HepG2 (cell line): ENCODE measurements at regions not wholly inside any gene's neighbourhood (a gene's known extent, or its start where the extent isn't known, plus 50 kb on each side); places are given as distances from the start of the nearest gene placed in this dataset.

Source experiments
- ATAC-seq: fragments of 200-7000 bp; cut with Tn5 transposase; 3 replicates; pipeline ENCODE4 v1.9.1; 2020; ENCODE audit warnings: mild to moderate bottlenecking, moderate library complexity
- BruUV-seq: library from RNA; stranded (reverse); fragments of 400-500 nt; replicated peaks from 2 replicates; lab custom pipeline; 2021; lab: Mats Ljungman, UMichigan
- CTCF ChIA-PET: fragments of 300-600 bp; formaldehyde crosslinking; extraction: SDS; loops from one replicate; lab custom pipeline; 2021; ENCODE audit warnings: low total read pairs, inconsistent platforms, low intra/inter-chr PET ratio; lab: Yijun Ruan, JAX
- POLR2A ChIA-PET: fragments of 350-600 bp; sonication (Branson Sonifier 250); formaldehyde crosslinking; loops from one replicate; lab custom pipeline; 2020; ENCODE audit warnings: antibody characterized with exemption, inconsistent platforms; lab: Yijun Ruan, JAX
- DNase-seq: peaks from one replicate; pipeline ENCODE4 v3.0.0-alpha.2; 2015; ENCODE audit warnings: low spot score
- FAIRE-seq: peaks from 3 replicates; lab custom pipeline; 2011; peaks lifted over from hg19 to GRCh38; lab: Jason Lieb, UNC
- H2AFZ ChIP-seq: one replicate; pipeline ENCODE4 v1.6.1; 2011; ENCODE audit warnings: low read length, inconsistent platforms
- H3K27ac ChIP-seq: fragments of 300-600 bp; 3 replicates; pipeline ENCODE4 v1.8.0; 2011; ENCODE audit warnings: mixed run types, mild to moderate bottlenecking, mixed read lengths, low read length, inconsistent platforms; ENCODE audit not compliant: insufficient read depth; ENCODE audit errors: extremely low read length
- H3K27me3 ChIP-seq, 2 experiments: fragments of 200-600 bp in 1 of 2; 2 replicates in 1 of 2; 3 replicates in 1 of 2; pipeline versions ENCODE4 v1.6.0 to v1.8.0; 2011; ENCODE audit warnings: low read length in 2 of 2, mild to moderate bottlenecking in 2 of 2, moderate library complexity in 2 of 2, inconsistent platforms in 1 of 2; ENCODE audit not compliant: insufficient read depth in 2 of 2, control insufficient read depth in 1 of 2
- H3K36me3 ChIP-seq, 2 experiments: fragments of 200-600 bp in 1 of 2; replicated peaks in 1 of 2; 2 replicates in 1 of 2; 3 replicates in 1 of 2; pipeline versions ENCODE4 v1.5.1 to v1.8.0; 2011; ENCODE audit warnings: low read length in 2 of 2, inconsistent platforms in 1 of 2; ENCODE audit not compliant: insufficient read depth in 2 of 2, control insufficient read depth in 1 of 2
- H3K4me1 ChIP-seq: 2 replicates; pipeline ENCODE4 v1.5.1; 2012; ENCODE audit warnings: low read length, inconsistent platforms; ENCODE audit not compliant: insufficient read depth
- H3K4me2 ChIP-seq: 2 replicates; pipeline ENCODE4 v1.6.0; 2011; ENCODE audit warnings: low read depth, low read length, inconsistent platforms
- H3K4me3 ChIP-seq, 3 experiments: fragments of 200-600 bp in 1 of 3; sonication (generic), shearing (Covaris generic) in 1 of 3; replicated peaks in 1 of 3; 2 replicates each; pipeline ENCODE4 v1.5.1; 2011 to 2016; ENCODE audit warnings: low read length in 3 of 3, inconsistent platforms in 2 of 3, low read depth in 2 of 3, mild to moderate bottlenecking in 2 of 3, control low read depth in 1 of 3, mixed read lengths in 1 of 3; ENCODE audit not compliant: insufficient read depth in 1 of 3
- H3K79me2 ChIP-seq: one replicate; pipeline ENCODE4 v1.6.1; 2011; ENCODE audit warnings: low read length, inconsistent platforms; ENCODE audit not compliant: insufficient read depth
- H3K9ac ChIP-seq: 2 replicates; pipeline ENCODE4 v1.6.0; 2011; ENCODE audit warnings: mild to moderate bottlenecking, low read depth, low read length, inconsistent platforms; ENCODE audit not compliant: insufficient read depth
- H3K9me3 ChIP-seq: 2 replicates; pipeline ENCODE4 v1.5.1; 2012; ENCODE audit warnings: mild to moderate bottlenecking, low read length
- H4K20me1 ChIP-seq: 2 replicates; pipeline ENCODE4 v1.6.0; 2011; ENCODE audit warnings: inconsistent platforms, mild to moderate bottlenecking, low read length, moderate library complexity; ENCODE audit not compliant: insufficient read depth
- GZF1 ChIP-seq: sonication (generic); formaldehyde crosslinking; IDR thresholded peaks from 2 replicates; pipeline ENCODE4 v1.5.1; 2020; ENCODE audit warnings: mild to moderate bottlenecking, missing genetic modification reagents
- NFYB ChIP-seq: sonication (generic); formaldehyde crosslinking; IDR thresholded peaks from 2 replicates; pipeline ENCODE4 v1.4.0; 2020; ENCODE audit warnings: missing genetic modification reagents
- RXRA ChIP-seq: sonication (generic); formaldehyde crosslinking; IDR thresholded peaks from 2 replicates; pipeline ENCODE4 v1.5.1; 2020; ENCODE audit warnings: missing genetic modification reagents
- SRF ChIP-seq: IDR thresholded peaks from 2 replicates; pipeline ENCODE4 v1.6.1; 2011; ENCODE audit warnings: mild to moderate bottlenecking, low read depth, low read length, moderate library complexity
- ZFP82 ChIP-seq: sonication (generic); formaldehyde crosslinking; IDR thresholded peaks from 2 replicates; pipeline ENCODE4 v1.5.1; 2020; ENCODE audit warnings: mild to moderate bottlenecking, missing genetic modification reagents, borderline replicate concordance
- ZNF263 ChIP-seq: sonication (generic); formaldehyde crosslinking; IDR thresholded peaks from 2 replicates; pipeline ENCODE4 v1.4.0; 2020; ENCODE audit warnings: missing genetic modification reagents
- ZNF431 ChIP-seq: sonication (generic); formaldehyde crosslinking; IDR thresholded peaks from 2 replicates; pipeline ENCODE4 v1.9.0; 2022; ENCODE audit warnings: missing genetic modification reagents, low read depth, mild to moderate bottlenecking, borderline replicate concordance
- ZNF564 ChIP-seq: sonication (generic); formaldehyde crosslinking; IDR thresholded peaks from 2 replicates; pipeline ENCODE4 v1.8.1; 2023; ENCODE audit warnings: mild to moderate bottlenecking, missing genetic modification reagents
- ZNF589 ChIP-seq: sonication (generic); formaldehyde crosslinking; conservative IDR thresholded peaks from 2 replicates; pipeline ENCODE4 v1.8.0; 2022; ENCODE audit warnings: mild to moderate bottlenecking, moderate library complexity, missing genetic modification reagents
- ZNF605 ChIP-seq: sonication (generic); formaldehyde crosslinking; IDR thresholded peaks from 2 replicates; pipeline ENCODE4 v1.8.0; 2022; ENCODE audit warnings: mild to moderate bottlenecking, missing genetic modification reagents
- ZNF616 ChIP-seq: sonication (generic); formaldehyde crosslinking; IDR thresholded peaks from 2 replicates; pipeline ENCODE4 v1.5.0; 2020; ENCODE audit warnings: low read depth, mild to moderate bottlenecking, missing genetic modification reagents
- ZNF781 ChIP-seq: sonication (generic); formaldehyde crosslinking; IDR thresholded peaks from 2 replicates; pipeline ENCODE4 v1.5.1; 2020; ENCODE audit warnings: borderline replicate concordance, mild to moderate bottlenecking, missing genetic modification reagents; ENCODE audit errors: not compliant biosample characterization
- ZNF83 ChIP-seq: sonication (generic); formaldehyde crosslinking; IDR thresholded peaks from 2 replicates; pipeline ENCODE4 v1.4.0; 2020; ENCODE audit warnings: missing genetic modification reagents, mild to moderate bottlenecking, borderline replicate concordance
- WGBS: methylation state at CpG from one replicate; pipeline ENCODE4 v1.1.6; 2017; ENCODE audit warnings: low lambda C conversion rate; 5-methylcytosine and 5-hydroxymethylcytosine counted together
- in situ Hi-C: cut with HindIII; loops from 2 replicates; pipeline ENCODE4 v1.10.0; 2017; ENCODE audit warnings: low pct_unique_long_range_greater_than_20kb; ENCODE audit not compliant: extremely low pct_ligation_motif_present
- intact Hi-C: fragments of 100-400 bp; cut with micrococcal nuclease; formaldehyde crosslinking; loops from one replicate; pipeline ENCODE4 v1.10.0; 2022; ENCODE audit not compliant: unreplicated experiment

DNA sequence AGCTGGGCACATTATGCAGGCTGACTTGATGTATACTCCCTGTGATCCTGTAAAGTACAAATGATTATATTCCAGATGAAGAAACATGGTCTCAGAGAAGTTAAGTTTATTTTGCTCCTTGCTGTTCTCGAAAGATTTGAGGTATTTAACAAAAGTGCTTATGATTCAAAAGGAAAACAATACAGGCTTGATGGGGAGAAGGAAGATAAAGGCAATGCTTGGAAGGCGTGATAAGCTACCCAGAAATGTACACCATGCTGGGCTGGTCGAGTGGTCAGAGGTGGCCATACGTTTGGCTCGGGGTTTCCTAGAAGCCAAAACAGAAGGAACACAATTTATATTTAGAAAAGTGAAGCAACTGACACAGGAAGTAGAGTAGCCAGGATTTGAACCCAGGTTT lies 201.0 kb downstream of the KTN1 start:
- FAIRE-seq (no peak), DNase-seq (no peak), ATAC-seq (no peak)
- intact Hi-C loops, result no loop called here
- no peaks in the 10 kb centered on the region for H4K20me1 ChIP-seq
- H3K36me3 ChIP-seq, result no peaks in the 10 kb centered on the region
- POLR2A ChIA-PET, result no interaction called here
- H3K27ac ChIP-seq, result no peak overlapping the region
- H3K27me3 ChIP-seq, result no peaks in the 10 kb centered on the region
- no peaks in the 10 kb centered on the region for H3K79me2 ChIP-seq
- no peak overlapping the region for H2AFZ ChIP-seq
- 43% methylated on average over 5 of the region's 5 CpGs for WGBS
- no peak overlapping the region for H3K9ac ChIP-seq
- H3K4me2 ChIP-seq, result no peak overlapping the region
- no TSS peak for BruUV-seq
- TF ChIP-seq ZNF589 (CRISPR knock-in tag) (no peak), ZNF83 (no peak), GZF1 (CRISPR knock-in tag) (no peak), NFYB (CRISPR knock-in tag) (no peak), SRF (no peak), RXRA (CRISPR knock-in tag) (no peak), ZNF616 (CRISPR knock-in tag) (no peak), ZNF564 (CRISPR knock-in tag) (no peak), ZNF263 (CRISPR knock-in tag) (no peak), ZNF781 (no peak), ZFP82 (CRISPR knock-in tag) (no peak), ZNF431 (CRISPR knock-in tag) (no peak), ZNF605 (CRISPR knock-in tag) (no peak)
- TF ChIP-seq, all 625 proteins: peak for 0
- in situ Hi-C loops, result no loop called here
- H3K4me1 ChIP-seq, result no peaks in the 10 kb centered on the region
- CTCF ChIA-PET, result no interaction called here
- no peaks in the 10 kb centered on the region for H3K9me3 ChIP-seq
- H3K4me3 ChIP-seq, result no peak overlapping the region
